HL-60 (cell line): ENCODE measurements at regions not wholly inside any gene's neighbourhood (a gene's known extent, or its start where the extent isn't known, plus 50 kb on each side); places are given as distances from the start of the nearest gene placed in this dataset.

Experiments
- CTCF ChIP-seq: IDR thresholded peaks from one replicate; pipeline ENCODE4 v1.5.1; 2011; ENCODE audit warnings: low read length, control low read depth, inconsistent platforms; ENCODE audit not compliant: insufficient read depth
- GABPA ChIP-seq: IDR thresholded peaks from 2 replicates; pipeline ENCODE4 v1.6.1; 2012; ENCODE audit warnings: low read depth
- POLR2AphosphoS5 ChIP-seq: IDR thresholded peaks from 2 replicates; pipeline ENCODE4 v1.6.1; 2012; ENCODE audit warnings: low read depth
- SPI1 ChIP-seq: IDR thresholded peaks from 2 replicates; pipeline ENCODE4 v1.6.1; 2012; ENCODE audit warnings: low read depth, mild to moderate bottlenecking, borderline replicate concordance
- TF ChIP-seq, protein P1 (sequence below): IDR thresholded peaks from 2 replicates; pipeline ENCODE4 v1.6.1; 2012; ENCODE audit warnings: low read depth; ENCODE audit not compliant: insufficient replicate concordance

DNA sequence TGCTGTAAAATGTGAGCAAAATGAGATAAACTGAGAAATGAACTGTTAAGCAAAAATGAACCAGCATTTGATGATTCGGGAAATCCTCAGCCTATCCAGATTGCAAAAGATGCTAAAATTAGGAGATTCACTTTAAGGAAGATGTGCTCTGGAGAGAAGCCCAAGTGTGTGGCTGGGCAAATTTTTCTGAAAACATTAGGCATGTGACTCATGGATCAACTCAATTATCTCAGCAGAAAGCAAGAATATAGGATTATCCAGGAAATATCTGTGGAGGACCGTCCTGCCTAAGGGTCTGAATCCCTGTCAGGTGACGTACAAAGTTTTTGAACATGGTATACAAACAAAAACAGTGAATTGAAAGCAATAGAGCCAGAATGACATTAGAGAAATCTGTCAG is 1268.3 kb upstream of the TMEFF2 start:
- TF ChIP-seq CTCF = no peak
- TF ChIP-seq POLR2AphosphoS5 = no peak
- no peak for TF ChIP-seq SPI1
- TF ChIP-seq, protein P1, sequence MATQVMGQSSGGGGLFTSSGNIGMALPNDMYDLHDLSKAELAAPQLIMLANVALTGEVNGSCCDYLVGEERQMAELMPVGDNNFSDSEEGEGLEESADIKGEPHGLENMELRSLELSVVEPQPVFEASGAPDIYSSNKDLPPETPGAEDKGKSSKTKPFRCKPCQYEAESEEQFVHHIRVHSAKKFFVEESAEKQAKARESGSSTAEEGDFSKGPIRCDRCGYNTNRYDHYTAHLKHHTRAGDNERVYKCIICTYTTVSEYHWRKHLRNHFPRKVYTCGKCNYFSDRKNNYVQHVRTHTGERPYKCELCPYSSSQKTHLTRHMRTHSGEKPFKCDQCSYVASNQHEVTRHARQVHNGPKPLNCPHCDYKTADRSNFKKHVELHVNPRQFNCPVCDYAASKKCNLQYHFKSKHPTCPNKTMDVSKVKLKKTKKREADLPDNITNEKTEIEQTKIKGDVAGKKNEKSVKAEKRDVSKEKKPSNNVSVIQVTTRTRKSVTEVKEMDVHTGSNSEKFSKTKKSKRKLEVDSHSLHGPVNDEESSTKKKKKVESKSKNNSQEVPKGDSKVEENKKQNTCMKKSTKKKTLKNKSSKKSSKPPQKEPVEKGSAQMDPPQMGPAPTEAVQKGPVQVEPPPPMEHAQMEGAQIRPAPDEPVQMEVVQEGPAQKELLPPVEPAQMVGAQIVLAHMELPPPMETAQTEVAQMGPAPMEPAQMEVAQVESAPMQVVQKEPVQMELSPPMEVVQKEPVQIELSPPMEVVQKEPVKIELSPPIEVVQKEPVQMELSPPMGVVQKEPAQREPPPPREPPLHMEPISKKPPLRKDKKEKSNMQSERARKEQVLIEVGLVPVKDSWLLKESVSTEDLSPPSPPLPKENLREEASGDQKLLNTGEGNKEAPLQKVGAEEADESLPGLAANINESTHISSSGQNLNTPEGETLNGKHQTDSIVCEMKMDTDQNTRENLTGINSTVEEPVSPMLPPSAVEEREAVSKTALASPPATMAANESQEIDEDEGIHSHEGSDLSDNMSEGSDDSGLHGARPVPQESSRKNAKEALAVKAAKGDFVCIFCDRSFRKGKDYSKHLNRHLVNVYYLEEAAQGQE = no peak
- no peak for TF ChIP-seq GABPA
